Erythroblast (primary cell): ENCODE measurements at regions not wholly inside any gene's neighbourhood (a gene's known extent, or its start where the extent isn't known, plus 50 kb on each side); places are given as distances from the start of the nearest gene placed in this dataset.

Experiments used
- GATA1 ChIP-seq: IDR thresholded peaks from 2 replicates; pipeline ENCODE4 v1.6.1; 2011; ENCODE audit warnings: low read depth, mild to moderate bottlenecking, control low read depth, low read length, moderate library complexity
- POLR2A ChIP-seq: IDR thresholded peaks from 2 replicates; pipeline ENCODE4 v1.6.1; 2011; ENCODE audit warnings: mild to moderate bottlenecking, low read length

GRCh38 chr10:78481842-78482241 lies 448.2 kb downstream of the RPS24 start:
- TF ChIP-seq POLR2A (no peak), GATA1 (no peak)
